PC-9 (cell line): ENCODE measurements at regions not wholly inside any gene's neighbourhood (a gene's known extent, or its start where the extent isn't known, plus 50 kb on each side); places are given as distances from the start of the nearest gene placed in this dataset.

ENCODE experiments used
- EZH2 ChIP-seq: fragments of 200-600 bp; sonication (generic); IDR thresholded peaks from 2 replicates; pipeline ENCODE4 v1.8.0; 2017; ENCODE audit warnings: antibody characterized with exemption, low read depth
- TF ChIP-seq, protein P1 (sequence below): fragments of 200-600 bp; sonication (generic); conservative IDR thresholded peaks from 2 replicates; pipeline ENCODE4 v1.6.1; 2017; ENCODE audit warnings: mixed run types, antibody characterized with exemption, mild to moderate bottlenecking, moderate library complexity

- TF ChIP-seq, protein P1, sequence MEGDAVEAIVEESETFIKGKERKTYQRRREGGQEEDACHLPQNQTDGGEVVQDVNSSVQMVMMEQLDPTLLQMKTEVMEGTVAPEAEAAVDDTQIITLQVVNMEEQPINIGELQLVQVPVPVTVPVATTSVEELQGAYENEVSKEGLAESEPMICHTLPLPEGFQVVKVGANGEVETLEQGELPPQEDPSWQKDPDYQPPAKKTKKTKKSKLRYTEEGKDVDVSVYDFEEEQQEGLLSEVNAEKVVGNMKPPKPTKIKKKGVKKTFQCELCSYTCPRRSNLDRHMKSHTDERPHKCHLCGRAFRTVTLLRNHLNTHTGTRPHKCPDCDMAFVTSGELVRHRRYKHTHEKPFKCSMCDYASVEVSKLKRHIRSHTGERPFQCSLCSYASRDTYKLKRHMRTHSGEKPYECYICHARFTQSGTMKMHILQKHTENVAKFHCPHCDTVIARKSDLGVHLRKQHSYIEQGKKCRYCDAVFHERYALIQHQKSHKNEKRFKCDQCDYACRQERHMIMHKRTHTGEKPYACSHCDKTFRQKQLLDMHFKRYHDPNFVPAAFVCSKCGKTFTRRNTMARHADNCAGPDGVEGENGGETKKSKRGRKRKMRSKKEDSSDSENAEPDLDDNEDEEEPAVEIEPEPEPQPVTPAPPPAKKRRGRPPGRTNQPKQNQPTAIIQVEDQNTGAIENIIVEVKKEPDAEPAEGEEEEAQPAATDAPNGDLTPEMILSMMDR, result no peak
- TF ChIP-seq EZH2, result no peak
These were observed 320.1 kb upstream of the NDST4 start for GRCh38 chr4:115433491-115433890.
